ENCODE measurements at regions not wholly inside any gene's neighbourhood (a gene's known extent, or its start where the extent isn't known, plus 50 kb on each side); places are given as distances from the start of the nearest gene placed in this dataset.
"Not testable (repeated sequence)": the region's sequence is repeated elsewhere in the genome, so short reads cannot be mapped to it uniquely, and the experiment has no call there.

GRCh38 chr2:149858901-149859634 lies 271.5 kb upstream of the MMADHC start:
- Histone ChIP-seq H3K27ac (ENCODE audit: insufficient read depth, low read depth, low read length, poor library complexity, severe bottlenecking) (no peak overlapping the region), H3K4me1 (ENCODE audit: control insufficient read depth, insufficient read depth, low read length) (no peaks in the 10 kb centered on the region), H3K4me3 (ENCODE audit: insufficient read depth, low read depth, low read length) (no peak overlapping the region), H3K36me3 (ENCODE audit: control insufficient read depth, insufficient read depth, low read length) (no peaks in the 10 kb centered on the region), H3K9me3 (ENCODE audit: control insufficient read depth, low read length) (no peaks in the 10 kb centered on the region), H3K27me3 (ENCODE audit: control insufficient read depth, insufficient read depth, low read length, poor library complexity, severe bottlenecking) (no peaks in the 10 kb centered on the region)
- 79 to 84% methylated on average over 6 of the region's 6 CpGs for WGBS, 2 experiments

DNA sequence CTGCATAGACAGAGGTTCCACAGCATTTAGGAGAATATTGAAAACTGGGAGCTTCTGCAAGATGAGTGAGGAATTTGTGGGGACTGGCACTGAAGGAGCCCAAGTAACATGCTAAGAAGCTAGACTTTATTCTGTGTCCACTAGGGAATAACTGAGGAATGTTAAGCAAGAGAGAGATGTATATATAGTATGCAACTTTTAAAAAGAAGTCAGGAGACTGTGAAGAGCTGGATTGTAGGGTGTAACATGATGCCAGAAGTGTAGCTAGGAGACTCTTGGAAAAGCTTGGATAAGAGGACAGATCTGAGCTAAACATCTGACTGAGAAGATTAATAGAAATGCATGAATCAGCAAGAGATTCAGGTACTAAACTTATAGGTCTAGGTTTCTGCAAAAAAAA lies 270.6 kb upstream of the MMADHC start:
- H3K4me1 ChIP-seq (ENCODE audit: control insufficient read depth, insufficient read depth, low read length), result no peaks in the 10 kb centered on the region
- no peaks in the 10 kb centered on the region for H3K9me3 ChIP-seq (ENCODE audit: control insufficient read depth, low read length)
- H3K36me3 ChIP-seq (ENCODE audit: control insufficient read depth, insufficient read depth, low read length), result no peaks in the 10 kb centered on the region

GRCh38 chr2:149857344-149857743 lies 269.8 kb upstream of the MMADHC start:
- H3K9me3 ChIP-seq (ENCODE audit: control insufficient read depth, low read length), result no peaks in the 10 kb centered on the region
- no peak overlapping the region for H3K27ac ChIP-seq (ENCODE audit: insufficient read depth, low read depth, low read length, poor library complexity, severe bottlenecking)
- no peak overlapping the region for H3K4me3 ChIP-seq (ENCODE audit: insufficient read depth, low read depth, low read length)
- H3K36me3 ChIP-seq (ENCODE audit: control insufficient read depth, insufficient read depth, low read length), result no peaks in the 10 kb centered on the region
- no peaks in the 10 kb centered on the region for H3K27me3 ChIP-seq (ENCODE audit: control insufficient read depth, insufficient read depth, low read length, poor library complexity, severe bottlenecking)
- no peaks in the 10 kb centered on the region for H3K4me1 ChIP-seq (ENCODE audit: control insufficient read depth, insufficient read depth, low read length)
- WGBS, 2 experiments, result 94 to 100% methylated on average over 1 of the region's 1 CpG

More for the DNA sequence above, 270.6 kb upstream of the MMADHC start:
- Histone ChIP-seq H3K4me3 (ENCODE audit: insufficient read depth, low read depth, low read length) (no peak overlapping the region), H3K27me3 (ENCODE audit: control insufficient read depth, insufficient read depth, low read length, poor library complexity, severe bottlenecking) (no peaks in the 10 kb centered on the region), H3K27ac (ENCODE audit: insufficient read depth, low read depth, low read length, poor library complexity, severe bottlenecking) (no peak overlapping the region)

DNA sequence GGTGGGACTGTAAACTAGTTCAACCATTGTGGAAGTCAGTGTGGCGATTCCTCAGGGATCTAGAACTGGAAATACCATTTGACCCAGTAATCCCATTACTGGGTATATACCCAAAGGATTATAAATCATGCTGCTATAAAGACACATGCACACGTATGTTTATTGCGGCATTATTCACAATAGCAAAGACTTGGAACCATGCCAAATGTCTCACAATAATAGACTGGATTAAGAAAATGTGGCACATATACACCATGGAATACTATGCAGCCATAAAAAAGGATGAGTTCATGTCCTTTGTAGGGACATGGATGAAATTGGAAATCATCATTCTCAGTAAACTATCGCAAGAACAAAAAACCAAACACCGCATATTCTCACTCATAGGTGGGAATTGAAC lies 268.3 kb upstream of the MMADHC start:
- WGBS, 2 experiments, result 80 to 91% methylated on average over 1 to 2 of the region's 5 CpGs
- H3K4me3 ChIP-seq (ENCODE audit: insufficient read depth, low read depth, low read length); H3K4me1 ChIP-seq (ENCODE audit: control insufficient read depth, insufficient read depth, low read length); H3K36me3 ChIP-seq (ENCODE audit: control insufficient read depth, insufficient read depth, low read length); H3K27ac ChIP-seq (ENCODE audit: insufficient read depth, low read depth, low read length, poor library complexity, severe bottlenecking); H3K27me3 ChIP-seq (ENCODE audit: control insufficient read depth, insufficient read depth, low read length, poor library complexity, severe bottlenecking); H3K9me3 ChIP-seq (ENCODE audit: control insufficient read depth, low read length): not testable (repeated sequence)

DNA sequence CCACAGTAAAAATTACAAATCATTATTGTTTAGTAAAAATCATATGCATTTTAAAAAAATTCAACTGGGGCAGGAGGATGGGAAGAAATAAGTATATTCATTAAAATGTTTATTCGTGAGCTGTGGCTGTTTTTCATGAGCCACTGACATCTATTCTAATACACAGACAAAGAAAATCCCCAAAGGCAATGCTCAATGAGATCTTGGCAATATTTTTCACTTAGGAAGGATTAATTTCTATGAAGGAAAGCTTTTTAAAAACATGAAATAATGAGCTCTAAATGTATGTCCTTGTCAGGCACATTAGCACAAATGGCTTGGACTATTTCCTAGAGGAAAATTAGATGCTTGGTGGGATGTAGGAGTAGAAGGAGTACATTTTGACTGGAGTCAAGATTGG lies 262.0 kb upstream of the MMADHC start:
- Histone ChIP-seq H3K4me3 (ENCODE audit: insufficient read depth, low read depth, low read length) (no peak overlapping the region), H3K27ac (ENCODE audit: insufficient read depth, low read depth, low read length, poor library complexity, severe bottlenecking) (no peak overlapping the region), H3K27me3 (ENCODE audit: control insufficient read depth, insufficient read depth, low read length, poor library complexity, severe bottlenecking) (no peaks in the 10 kb centered on the region), H3K4me1 (ENCODE audit: control insufficient read depth, insufficient read depth, low read length) (no peaks in the 10 kb centered on the region), H3K9me3 (ENCODE audit: control insufficient read depth, low read length) (no peaks in the 10 kb centered on the region), H3K36me3 (ENCODE audit: control insufficient read depth, insufficient read depth, low read length) (no peaks in the 10 kb centered on the region)
- 100% methylated on average over 1 of the region's 1 CpG; no CpG with 5 or more reads in 1 of the 2 experiments for WGBS, 2 experiments

DNA sequence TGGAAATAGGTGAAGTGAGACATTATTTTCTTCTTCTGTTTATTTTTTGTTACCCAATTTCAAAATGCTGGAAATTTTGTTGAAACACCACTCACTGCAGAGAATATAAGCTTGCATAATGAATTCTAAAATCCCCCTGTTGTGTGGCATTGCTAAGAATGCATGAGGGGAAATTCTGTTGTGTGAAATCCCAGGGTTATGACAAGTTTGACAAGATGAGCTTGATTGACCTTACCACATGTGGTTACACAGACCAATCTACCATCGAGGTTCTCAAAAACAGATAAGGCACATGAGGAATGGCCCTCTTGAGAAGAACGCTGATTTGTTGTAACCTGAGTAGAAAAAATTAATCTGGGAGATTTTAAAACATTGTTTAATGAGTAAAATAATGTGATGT lies 261.6 kb upstream of the MMADHC start:
- H3K27me3 ChIP-seq (ENCODE audit: control insufficient read depth, insufficient read depth, low read length, poor library complexity, severe bottlenecking), result no peaks in the 10 kb centered on the region
- WGBS, 2 experiments, result 95 to 97% methylated on average over 2 of the region's 2 CpGs
- H3K4me3 ChIP-seq (ENCODE audit: insufficient read depth, low read depth, low read length), result no peak overlapping the region
- H3K9me3 ChIP-seq (ENCODE audit: control insufficient read depth, low read length), result no peaks in the 10 kb centered on the region
- no peaks in the 10 kb centered on the region for H3K36me3 ChIP-seq (ENCODE audit: control insufficient read depth, insufficient read depth, low read length)
- no peaks in the 10 kb centered on the region for H3K4me1 ChIP-seq (ENCODE audit: control insufficient read depth, insufficient read depth, low read length)
- H3K27ac ChIP-seq (ENCODE audit: insufficient read depth, low read depth, low read length, poor library complexity, severe bottlenecking), result no peak overlapping the region

DNA sequence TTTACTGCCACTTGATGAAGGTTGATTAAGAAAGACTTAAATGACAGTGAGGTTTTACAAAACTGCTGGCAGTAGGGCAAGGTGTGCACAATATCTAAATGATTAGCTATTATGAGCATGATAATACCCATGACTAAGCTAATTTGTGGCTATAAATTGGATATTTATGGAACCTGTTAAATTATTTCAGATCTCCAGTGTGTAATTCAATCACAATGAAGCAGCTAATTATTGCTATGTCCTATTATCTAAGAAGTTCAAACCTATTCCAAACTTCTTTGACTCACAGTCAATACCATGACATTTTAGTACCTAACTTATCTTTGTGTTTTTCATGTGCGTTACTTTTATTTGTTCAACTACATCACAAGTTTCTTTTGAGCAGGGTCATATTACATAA lies 253.8 kb upstream of the MMADHC start:
- Histone ChIP-seq H3K4me3 (ENCODE audit: insufficient read depth, low read depth, low read length) (no peak overlapping the region), H3K36me3 (ENCODE audit: control insufficient read depth, insufficient read depth, low read length) (no peaks in the 10 kb centered on the region), H3K9me3 (ENCODE audit: control insufficient read depth, low read length) (no peaks in the 10 kb centered on the region), H3K4me1 (ENCODE audit: control insufficient read depth, insufficient read depth, low read length) (no peaks in the 10 kb centered on the region), H3K27me3 (ENCODE audit: control insufficient read depth, insufficient read depth, low read length, poor library complexity, severe bottlenecking) (no peaks in the 10 kb centered on the region), H3K27ac (ENCODE audit: insufficient read depth, low read depth, low read length, poor library complexity, severe bottlenecking) (no peak overlapping the region)
- 88 to 100% methylated on average over 1 of the region's 1 CpG for WGBS, 2 experiments

GRCh38 chr2:149832324-149832723 lies 244.7 kb upstream of the MMADHC start:
- Histone ChIP-seq H3K9me3 (ENCODE audit: control insufficient read depth, low read length) (peaks cover 3% of the 10 kb centered on the region), H3K4me1 (ENCODE audit: control insufficient read depth, insufficient read depth, low read length) (peaks cover 4% of the 10 kb centered on the region), H3K4me3 (ENCODE audit: insufficient read depth, low read depth, low read length) (no peak overlapping the region), H3K27me3 (ENCODE audit: control insufficient read depth, insufficient read depth, low read length, poor library complexity, severe bottlenecking) (no peaks in the 10 kb centered on the region), H3K36me3 (ENCODE audit: control insufficient read depth, insufficient read depth, low read length) (no peaks in the 10 kb centered on the region), H3K27ac (ENCODE audit: insufficient read depth, low read depth, low read length, poor library complexity, severe bottlenecking) (no peak overlapping the region)
- WGBS, 2 experiments, result 90 to 94% methylated on average over 2 of the region's 2 CpGs

- H3K9me3 ChIP-seq (ENCODE audit: control insufficient read depth, low read length), result no peaks in the 10 kb centered on the region
- H3K27me3 ChIP-seq (ENCODE audit: control insufficient read depth, insufficient read depth, low read length, poor library complexity, severe bottlenecking), result no peaks in the 10 kb centered on the region
- peaks cover 4% of the 10 kb centered on the region for H3K4me1 ChIP-seq (ENCODE audit: control insufficient read depth, insufficient read depth, low read length)
- WGBS, 2 experiments, result 90 to 99% methylated on average over 1 to 2 of the region's 2 CpGs
- no peak overlapping the region for H3K27ac ChIP-seq (ENCODE audit: insufficient read depth, low read depth, low read length, poor library complexity, severe bottlenecking)
- no peaks in the 10 kb centered on the region for H3K36me3 ChIP-seq (ENCODE audit: control insufficient read depth, insufficient read depth, low read length)
- no peak overlapping the region for H3K4me3 ChIP-seq (ENCODE audit: insufficient read depth, low read depth, low read length)
Observed at GRCh38 chr2:149828520-149829210, 241.1 kb upstream of the MMADHC start.

DNA sequence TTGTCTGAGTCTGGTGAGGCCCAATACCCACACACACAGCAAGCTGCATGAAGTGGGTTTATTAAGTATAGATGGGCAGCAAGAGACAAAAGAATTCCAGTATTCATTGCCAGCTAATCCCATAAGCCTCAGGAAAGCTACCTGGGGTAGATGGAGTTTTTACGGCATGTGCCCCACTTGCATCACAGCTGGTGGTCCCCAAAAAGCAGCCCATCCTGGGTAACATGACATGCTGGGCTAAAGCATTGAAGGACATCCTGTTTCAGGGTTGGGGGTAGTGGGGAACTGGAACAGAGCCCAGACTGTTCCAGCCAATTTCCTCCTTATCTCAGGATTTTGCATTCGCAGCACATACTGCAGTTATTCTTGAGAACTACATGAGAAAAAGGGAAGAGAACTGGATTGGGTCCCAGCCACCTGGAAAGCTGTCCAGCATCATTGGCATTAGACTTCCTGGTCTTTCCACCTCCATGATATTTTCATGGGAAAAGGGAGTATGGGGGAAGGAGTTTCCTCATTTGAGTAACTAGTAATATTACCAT lies 240.1 kb upstream of the MMADHC start:
- peaks cover 4% of the 10 kb centered on the region for H3K4me1 ChIP-seq (ENCODE audit: control insufficient read depth, insufficient read depth, low read length)
- H3K27ac ChIP-seq (ENCODE audit: insufficient read depth, low read depth, low read length, poor library complexity, severe bottlenecking), result no peak overlapping the region
- H3K36me3 ChIP-seq (ENCODE audit: control insufficient read depth, insufficient read depth, low read length), result no peaks in the 10 kb centered on the region
- WGBS, 2 experiments, result 90 to 92% methylated on average over 2 of the region's 2 CpGs
- no peaks in the 10 kb centered on the region for H3K9me3 ChIP-seq (ENCODE audit: control insufficient read depth, low read length)
- H3K4me3 ChIP-seq (ENCODE audit: insufficient read depth, low read depth, low read length), result no peak overlapping the region
- no peaks in the 10 kb centered on the region for H3K27me3 ChIP-seq (ENCODE audit: control insufficient read depth, insufficient read depth, low read length, poor library complexity, severe bottlenecking)

Measured in ectodermal cell (in vitro differentiated cells).